GM21717 (cell line): ENCODE measurements at regions not wholly inside any gene's neighbourhood (a gene's known extent, or its start where the extent isn't known, plus 50 kb on each side); places are given as distances from the start of the nearest gene placed in this dataset.
"Not testable (repeated sequence)": the region's sequence is repeated elsewhere in the genome, so short reads cannot be mapped to it uniquely, and the experiment has no call there.

ENCODE experiments used
- ATAC-seq: cut with Tn5 transposase; IDR thresholded peaks from one replicate; pipeline ENCODE4 v1.9.1; 2021; ENCODE audit warnings: mild to moderate bottlenecking, moderate library complexity; ENCODE audit not compliant: unreplicated experiment

DNA sequence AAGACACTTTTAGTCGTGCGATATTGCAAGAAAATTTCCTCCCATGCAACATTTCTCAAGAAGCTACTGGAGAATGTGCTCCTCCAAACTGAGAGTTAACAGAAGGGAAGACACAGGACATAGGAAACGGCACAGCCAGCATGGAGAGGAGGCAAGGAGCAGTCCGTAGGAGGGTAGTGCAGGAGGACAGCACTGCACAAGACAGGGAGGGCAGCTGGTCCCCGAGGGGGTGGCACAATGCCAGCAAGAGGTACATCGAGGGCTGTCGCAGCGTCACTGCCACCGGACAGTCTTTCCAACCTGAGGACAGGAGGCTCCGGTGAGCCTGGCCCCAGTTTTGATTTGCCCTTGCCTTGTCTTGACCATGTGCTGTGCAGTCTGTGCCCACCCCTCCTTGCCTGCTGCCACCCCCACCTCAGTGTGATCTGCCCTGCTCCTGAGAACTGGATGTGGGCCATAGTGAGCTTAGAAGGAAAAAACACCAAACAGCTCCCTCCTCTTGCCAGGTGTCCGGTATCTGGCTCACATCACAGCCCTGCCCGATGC lies 81.6 kb upstream of the LAPTM4A start:
- no peak for ATAC-seq

DNA sequence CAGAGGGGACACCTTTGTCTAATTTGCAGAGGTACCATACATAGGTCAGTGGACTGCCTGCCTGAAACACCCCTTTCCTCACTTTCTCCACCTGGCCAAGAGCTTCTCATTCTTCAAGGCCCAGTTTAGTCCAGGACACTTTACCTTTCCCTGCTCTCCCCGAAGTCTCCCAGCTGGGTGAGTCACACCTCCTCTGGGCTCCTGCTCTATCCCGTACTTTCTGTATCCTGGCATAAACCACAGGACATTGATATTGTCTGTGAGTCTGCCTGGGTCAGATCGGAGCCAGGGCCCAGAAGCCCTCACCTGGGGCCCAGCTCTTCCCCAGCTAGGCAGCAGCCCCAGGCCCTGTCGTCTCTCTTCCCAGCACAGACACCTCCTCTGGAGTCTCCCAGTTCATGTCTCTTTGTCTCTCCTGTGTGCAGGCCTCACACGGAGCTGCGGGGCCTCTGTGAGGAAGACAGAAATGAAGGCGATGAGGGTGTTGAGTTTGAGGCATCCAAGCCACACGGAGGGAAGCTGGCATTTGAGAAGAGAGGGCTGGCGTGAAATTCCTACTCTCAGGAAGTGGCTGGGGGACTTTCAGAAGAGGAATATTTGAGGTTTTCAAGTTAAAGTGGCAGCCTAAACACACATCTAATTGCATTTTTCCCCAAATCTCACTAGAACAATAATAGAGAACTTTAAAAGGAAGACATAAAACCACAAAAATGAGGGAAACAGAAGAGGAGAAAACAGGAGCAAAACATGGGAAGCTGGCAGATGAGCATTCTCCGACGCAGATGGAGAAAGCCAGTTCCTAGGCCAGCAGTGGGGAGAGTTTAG lies 79.6 kb upstream of the LAPTM4A start:
- ATAC-seq = no peak

DNA sequence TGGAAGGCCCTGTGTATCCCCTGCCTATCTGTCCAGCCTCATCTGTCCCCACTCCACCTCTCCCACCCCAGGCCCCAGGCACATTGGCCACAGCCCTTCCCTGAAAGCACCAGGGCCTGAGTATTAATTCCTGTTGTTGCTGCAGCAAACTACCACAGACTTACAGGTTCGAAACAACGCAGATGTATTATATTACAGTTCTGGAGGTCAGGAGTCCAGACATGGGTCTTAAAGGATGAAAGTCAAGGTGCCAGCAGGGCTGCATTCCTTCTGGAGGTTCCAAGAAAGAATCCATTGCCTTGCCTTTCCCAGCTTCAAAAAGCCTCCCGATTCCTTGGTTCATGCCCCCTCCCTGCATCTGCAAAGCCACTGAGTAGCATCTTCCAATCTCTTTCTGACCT lies 78.7 kb upstream of the LAPTM4A start:
- ATAC-seq = no peak

DNA sequence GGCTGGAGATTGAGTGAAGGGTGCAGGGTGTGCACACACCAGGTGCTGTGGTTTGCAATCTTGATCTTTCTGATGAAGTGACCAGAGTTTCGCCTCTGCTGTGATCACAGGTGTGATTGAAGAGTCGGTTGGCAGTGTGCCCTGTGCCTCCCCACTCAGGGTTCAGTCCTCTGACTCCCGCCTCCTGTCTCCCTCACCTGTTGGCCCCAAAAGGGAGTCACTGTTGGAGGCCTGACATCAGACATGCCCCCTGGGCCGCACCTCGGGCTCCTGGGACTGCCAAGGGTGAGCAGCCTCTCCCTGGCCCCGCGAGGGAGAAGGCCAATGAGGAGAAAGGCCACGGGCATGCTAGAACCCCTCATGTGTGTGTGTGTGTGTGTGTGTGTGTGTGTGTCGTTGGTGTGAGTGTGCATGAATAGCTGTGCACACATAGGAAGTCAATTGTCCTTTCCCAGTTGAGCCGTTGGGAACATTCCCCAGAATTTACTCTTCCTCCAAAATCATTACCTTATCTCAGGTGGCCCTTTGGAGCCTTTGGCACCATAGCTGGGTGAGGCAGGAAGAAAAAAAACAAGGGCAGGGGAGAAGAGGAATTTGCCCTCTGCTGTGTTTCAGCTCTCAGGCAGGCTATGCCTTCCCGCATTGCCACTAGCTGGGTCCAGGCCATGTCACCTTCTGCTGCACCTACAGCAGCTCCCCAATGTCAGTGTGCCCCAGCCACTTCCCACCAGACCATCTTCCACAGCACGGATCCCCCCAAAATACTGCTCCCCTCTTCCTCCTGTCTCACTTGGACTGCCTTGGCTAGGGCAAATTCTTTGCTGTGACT lies 78.1 kb upstream of the LAPTM4A start:
- no peak for ATAC-seq

DNA sequence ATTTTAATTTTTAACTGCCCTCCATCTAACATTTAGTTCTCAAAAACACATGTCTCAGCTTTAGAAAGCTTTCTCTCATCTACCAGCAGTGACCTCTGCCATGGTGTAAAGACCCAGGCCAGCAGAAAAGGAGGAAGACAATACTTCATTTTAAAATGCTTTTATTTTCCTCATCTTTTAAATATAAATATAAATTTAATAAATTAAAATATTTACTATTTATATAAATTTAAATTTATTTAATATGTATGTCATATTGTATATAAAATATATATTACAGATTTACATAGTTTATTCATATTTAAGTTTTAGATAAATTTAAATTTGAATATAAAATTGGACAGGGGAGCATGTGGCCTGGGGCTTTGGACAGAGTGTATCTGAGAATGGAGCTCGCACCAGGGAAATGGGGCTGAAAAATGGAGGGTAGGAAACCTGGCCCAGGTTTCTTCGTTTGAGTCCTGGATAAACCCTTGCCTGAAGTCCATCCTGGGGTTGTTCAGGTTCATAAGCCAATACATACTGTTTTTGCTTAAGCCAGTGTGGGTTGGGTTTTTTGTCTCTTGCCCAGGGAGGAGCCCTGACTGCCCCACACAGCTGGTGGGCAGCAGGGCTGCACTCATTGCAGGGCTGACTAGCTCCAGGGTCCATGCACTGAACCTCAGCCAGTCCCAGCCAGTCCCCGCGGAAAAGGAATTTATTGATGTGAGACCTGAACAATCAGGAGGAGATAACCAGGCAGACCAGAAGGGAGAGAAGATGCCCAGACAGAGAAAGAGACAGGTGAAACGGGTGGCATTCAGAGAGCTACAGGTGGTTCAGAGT lies 77.3 kb upstream of the LAPTM4A start:
- no peak for ATAC-seq

DNA sequence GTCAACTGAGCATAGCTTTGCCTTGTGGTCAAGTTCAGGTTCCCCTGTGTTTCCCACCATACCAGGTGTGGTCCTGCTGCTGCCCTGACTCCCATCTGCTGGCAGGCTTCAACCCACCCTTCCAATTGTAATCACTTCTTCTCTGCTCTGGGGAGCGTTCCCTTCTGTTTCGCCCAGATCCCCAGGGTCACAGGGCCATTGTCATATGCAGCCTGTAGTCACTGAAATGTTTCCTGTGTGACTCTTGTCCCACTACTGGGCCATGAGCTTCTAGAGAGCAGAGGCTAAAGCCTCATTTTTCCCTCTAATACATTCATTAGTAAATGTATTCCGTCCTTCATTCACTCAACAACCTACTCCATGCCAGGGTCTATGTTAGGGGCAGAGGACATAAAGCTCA lies 75.0 kb upstream of the LAPTM4A start:
- ATAC-seq = no peak

DNA sequence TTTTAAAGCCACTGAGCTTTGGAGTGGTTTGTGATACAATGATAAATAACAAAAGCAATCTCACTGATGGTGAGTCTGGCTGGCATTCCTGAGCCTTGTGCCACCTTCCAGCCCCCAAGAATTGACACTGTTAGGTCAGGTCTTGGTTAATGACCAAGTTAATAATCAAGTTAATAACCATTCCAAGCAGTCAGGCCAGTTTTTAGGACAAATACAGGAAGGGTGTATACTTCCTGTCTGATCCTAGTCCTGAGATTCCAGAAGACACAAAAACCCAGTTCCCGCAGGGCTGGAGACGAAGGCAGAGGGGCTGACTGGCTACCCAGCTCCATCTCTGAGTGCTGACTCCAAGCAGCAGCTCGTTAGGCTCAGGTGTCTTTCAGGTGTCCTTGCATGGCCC lies 74.6 kb upstream of the LAPTM4A start:
- no peak for ATAC-seq

DNA sequence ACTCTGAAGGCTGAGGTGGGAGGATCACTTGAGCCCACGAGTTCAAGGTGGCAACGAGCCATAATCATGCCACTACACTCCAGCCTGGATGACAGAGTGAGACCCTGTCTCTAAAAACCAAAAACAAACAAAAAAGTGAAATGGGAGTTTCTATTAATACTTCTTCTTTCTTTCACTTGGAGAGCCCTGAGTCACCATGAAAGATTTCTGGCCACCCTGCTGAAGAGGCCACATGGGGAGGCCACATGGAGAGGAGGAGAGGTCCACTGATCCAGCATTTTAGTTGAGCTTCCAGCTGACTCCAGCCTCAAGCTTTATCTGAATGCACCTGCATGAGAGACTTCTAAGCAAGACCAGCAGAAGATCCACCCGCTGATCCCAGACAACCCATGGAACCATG lies 74.2 kb upstream of the LAPTM4A start:
- no peak for ATAC-seq

DNA sequence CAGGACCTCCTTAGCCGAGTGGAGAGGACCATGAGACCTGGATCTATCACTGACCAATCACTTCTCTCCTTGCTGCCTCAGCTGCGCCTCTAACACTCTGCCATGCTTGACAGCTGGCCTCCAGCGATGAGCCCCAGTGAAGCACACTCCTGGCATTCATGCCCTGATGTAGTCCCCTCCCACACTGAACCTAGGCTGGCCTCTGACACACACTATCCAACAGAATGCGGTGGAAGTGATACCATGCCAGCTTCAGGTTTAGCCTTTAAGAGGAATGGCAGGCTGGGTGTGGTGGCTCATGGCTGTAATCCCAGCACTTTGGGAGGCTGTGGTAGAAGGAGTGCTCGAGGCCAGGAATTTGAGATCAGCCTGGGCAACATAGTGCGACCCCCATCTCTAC lies 73.7 kb upstream of the LAPTM4A start:
- ATAC-seq = no peak

DNA sequence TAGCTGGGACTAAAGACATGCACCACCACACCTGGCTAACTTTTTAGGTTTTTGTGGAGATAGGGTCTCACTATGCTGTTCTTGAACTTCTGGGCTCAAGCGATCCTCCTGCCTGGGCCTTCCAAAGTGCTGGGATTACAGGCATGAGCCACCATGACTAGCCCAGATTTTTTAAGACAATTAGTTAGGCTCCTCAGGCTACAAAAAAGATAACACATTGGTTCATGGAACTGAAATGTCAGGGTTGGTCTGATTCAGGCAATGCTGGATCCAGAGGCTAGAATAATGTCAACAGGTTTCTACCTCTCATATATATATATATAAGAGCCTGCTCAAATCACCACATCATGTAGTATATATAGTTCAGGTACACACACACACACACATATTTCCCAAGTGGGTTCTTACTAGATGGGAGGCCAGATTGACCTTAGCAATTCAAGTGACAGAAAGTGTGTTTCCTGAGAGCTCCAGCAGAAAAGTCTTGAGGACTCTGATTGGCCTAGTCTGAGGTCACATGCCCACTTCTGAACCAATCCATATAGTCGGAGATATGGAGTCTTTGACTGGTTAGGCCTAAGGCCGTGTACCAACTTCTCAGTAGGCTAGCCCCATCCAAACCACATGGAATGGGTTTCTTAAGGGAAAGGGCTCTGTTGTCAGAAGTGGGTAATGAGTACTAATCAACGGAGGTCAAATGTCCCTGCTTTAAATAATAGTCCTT lies 72.6 kb upstream of the LAPTM4A start:
- no peak for ATAC-seq

DNA sequence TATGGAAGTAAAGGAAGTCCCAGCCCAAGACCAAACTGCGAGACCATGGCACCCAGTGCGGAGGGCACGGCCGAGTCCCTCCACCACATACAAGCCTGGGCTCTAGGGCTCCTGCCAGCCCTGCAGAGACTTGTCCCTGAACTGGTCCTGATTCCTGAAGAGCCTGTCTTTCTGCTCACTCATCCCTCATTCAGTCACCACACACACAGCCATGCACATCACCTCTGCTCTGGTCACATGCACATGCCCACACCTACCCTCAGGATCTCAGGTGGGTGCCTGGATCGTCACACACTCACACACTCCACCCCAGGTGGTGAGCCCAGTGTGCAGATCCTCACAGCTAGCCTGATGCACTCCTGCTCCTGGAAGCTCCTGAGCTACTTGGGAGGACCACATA lies 71.4 kb upstream of the LAPTM4A start:
- ATAC-seq = no peak

DNA sequence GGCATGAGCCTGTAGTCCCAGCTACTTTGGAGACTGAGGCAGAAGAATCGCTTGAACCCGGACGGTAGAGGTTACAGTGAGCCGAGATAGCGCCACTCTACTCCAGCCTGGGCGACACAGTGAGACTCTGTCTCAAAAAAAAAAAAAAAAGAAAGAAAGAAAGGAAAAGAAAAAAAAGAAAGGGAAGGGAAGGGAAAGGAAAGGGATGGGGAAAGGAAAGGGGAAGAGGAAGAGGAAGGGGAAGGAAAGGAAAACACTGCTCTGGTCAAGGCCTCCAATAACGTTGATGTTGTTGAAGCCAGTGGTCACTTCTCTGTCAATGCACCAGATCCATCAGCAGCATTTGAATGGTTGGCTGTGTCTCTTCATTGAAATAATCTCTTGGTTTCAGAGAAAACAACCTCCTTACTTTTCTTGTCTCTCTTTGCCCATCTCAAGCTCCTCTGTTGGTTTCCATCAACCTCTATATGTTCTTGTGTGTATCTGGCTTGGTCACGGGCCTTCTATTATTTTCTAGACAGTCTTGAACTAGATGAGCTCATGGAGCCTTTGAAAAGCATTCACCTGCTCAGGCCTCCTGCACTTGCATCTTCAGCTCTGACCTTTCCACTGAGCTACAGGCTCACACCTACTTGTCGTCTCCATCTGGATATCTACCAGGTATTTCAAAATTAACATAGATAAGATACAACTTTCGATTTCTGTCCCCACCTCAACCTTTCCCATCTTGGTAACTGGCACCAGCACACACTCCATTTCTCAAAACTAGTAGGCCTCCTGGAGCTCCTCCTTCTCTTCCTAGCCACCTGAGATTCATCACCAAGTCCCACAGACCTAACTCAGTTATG lies 69.4 kb upstream of the LAPTM4A start:
- ATAC-seq = no peak

DNA sequence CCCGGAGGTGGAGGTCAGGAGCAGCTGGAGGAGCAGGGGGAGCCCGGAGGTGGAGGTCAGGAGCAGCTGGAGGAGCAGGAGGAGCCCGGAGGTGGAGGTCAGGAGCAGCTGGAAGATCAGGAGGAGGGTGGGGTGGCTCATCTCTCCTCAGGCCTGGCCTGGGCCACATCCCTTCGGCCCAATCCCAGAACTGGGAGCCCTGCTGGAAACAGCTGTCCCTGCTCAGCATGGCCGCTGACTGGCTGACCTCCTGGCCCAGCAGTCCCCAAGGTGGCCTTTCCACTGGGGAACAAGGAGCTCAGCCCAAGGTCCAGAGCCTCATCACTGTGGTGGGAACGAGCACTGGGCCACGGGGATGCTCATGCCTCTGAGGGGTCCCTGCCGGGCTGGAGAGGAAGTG lies 66.6 kb upstream of the LAPTM4A start:
- no peak for ATAC-seq

DNA sequence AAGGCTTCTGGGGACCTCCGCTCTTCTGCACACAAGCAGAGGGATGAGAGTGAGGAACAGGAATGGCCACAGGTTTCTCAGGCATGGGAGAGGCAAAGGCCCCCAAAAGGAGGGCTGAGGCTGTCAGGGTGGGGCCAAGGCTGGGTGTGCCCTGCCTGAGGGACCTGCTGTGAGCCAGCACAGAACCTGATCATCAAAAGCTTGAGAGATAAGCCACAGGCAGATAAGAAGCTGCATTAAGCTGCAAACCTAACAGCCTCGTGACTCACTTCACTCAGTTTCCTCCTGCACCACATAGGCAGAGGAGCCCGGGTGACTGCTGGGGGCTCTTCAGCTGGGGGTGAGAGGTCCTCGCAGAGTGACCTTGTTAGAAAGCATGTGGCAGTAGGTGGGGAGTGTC lies 64.5 kb upstream of the LAPTM4A start:
- ATAC-seq = no peak

DNA sequence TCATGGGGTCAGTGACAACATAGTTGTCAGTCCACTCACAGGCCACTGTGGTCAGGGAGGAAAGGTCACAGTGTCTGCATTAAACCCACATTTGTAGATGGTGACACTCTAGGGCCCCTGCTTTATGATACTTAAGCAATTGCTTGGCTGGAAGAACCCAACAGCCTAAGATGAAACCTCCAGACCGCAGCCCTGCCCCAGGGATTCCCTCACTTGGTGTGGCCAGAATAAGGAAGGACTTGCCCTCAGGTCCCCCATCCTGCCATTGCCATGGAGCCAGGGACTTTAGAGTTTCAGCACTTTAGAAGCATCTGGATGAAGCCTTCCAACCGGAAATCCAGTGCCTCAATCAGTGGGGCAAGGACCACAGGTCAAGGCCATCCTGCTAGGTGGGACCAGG lies 63.9 kb upstream of the LAPTM4A start:
- ATAC-seq = no peak

DNA sequence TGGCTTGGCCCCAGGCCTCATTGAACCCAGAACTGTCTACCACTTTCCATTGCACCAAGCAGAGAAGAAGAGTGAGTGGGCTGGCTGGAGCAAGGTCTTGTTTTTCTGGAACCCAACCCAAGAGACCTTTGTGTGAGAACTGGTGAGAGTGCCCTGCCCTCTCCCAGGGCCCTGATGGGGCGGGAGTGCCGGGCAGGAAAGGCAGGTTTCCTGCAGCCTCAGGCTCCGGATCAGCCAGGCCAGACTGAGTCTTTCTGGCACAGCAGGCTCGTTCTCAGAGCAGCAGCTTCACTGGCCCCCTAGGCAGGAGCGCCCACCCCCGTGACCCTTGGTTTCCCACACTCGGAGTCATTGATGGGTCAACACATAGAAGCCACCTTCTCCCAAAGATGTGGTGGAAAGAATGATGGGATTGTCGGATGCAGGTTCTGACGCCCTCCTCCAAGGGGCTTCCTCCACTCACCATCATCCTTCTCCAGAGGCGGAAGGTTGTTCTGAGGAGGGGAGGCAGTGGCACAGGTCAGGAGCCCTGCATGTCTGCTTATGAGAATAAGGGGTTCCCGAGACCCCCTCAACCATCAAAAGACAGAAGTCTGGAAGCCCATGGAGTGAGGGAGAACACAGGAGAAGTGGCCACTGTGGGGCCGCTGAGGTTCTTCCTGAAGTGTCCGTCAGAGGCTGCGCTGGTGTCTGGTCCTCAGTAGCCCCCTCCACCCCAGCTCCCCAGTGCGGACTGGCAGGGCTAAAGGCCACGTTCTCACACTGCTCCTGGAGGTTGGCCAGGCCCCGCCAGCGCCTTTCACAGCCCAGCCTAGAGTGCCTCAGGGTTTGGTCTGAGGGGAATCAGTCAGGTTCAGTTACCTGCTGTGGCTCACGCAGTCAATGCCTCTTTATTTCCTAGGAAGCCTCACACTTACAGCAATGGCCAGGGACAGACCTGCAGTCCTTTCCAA lies 62.8 kb upstream of the LAPTM4A start:
- no peak for ATAC-seq

DNA sequence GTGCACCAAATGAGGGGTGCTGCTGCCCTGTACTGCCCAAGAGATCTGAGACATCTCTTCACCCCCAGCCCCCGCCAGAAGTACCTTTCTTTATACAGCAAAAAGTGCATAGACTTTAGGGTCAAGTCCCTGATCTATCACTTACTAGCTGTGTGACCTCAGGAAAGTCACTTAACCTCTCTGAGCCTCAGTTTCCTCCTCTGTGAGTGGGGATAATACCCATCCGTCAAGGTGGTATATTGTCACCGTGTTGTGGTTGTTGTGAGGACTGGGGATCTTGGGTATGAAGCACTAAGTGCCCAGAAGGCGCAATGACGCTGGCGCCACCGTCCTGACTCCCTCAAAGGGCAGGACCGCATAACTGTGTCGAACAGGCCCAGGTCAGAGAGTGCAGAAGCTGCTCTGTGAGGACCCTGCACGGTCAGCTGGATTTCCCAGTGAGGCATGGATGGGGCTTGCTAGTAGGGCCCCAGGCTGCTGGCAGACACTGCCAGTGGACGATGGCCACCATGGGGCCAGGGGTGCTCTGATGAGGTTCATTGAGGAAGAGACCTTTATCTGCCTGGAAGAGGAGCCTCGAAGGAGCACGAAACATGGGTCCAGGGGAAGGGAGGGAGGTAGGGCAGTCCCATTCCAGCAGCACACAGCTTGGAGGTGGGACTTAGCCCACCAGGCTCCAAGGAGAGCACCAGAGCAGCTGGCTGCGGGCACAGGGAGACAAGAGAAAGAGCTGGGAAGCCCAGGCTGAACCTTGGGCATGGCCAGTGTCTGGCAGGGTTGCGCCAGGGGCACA lies 61.8 kb upstream of the LAPTM4A start:
- ATAC-seq = no peak

DNA sequence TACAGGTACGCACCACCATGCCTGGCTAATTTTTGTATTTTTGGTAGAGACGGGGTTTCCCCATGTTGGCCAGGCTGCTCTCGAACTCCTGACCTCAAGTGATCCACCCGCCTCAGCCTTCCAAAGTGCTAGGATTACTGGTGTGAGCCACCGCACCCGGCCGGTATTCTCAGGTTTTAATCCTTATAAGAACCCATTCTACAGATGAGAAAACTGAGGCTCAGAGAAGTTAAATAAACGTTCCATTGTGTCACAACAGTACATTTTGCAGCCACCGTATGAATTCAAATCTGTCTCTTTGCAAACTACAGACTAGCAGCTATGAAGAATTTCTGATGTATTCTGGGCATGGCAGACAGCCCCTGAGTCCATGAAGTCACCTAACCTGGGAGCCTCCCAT lies 60.9 kb upstream of the LAPTM4A start:
- ATAC-seq = not testable (repeated sequence)
